GM12878 (cell line): ENCODE measurements at regions not wholly inside any gene's neighbourhood (a gene's known extent, or its start where the extent isn't known, plus 50 kb on each side); places are given as distances from the start of the nearest gene placed in this dataset.

ENCODE experiments used
- ATAC-seq: fragments of 200-7000 bp; cut with Tn5 transposase; 3 replicates; pipeline ENCODE4 v1.9.1; 2020; ENCODE audit warnings: mild to moderate bottlenecking, moderate library complexity
- BruUV-seq: library from RNA; stranded (reverse); fragments of 400-500 nt; replicated peaks from 2 replicates; lab custom pipeline; 2021; lab: Mats Ljungman, UMichigan
- CTCF ChIA-PET: fragments of 300-600 bp; sonication (Branson Sonifier 250); formaldehyde crosslinking; extraction: SDS; loops from one replicate; lab custom pipeline; 2021; ENCODE audit warnings: inconsistent platforms; lab: Yijun Ruan, JAX
- POLR2A ChIA-PET: fragments of 350-600 bp; formaldehyde crosslinking; extraction: SDS; loops from one replicate; lab custom pipeline; 2021; ENCODE audit warnings: inconsistent platforms; lab: Charles Lee
- RAD21 ChIA-PET: fragments of 300-600 bp; sonication (Branson Sonifier 250); formaldehyde crosslinking; loops from one replicate; lab custom pipeline; 2023; ENCODE audit warnings: antibody characterized with exemption; ENCODE audit not compliant: unreplicated experiment; lab: Charles Lee
- SMC1A ChIA-PET: fragments of 300-600 bp; sonication (Branson Sonifier 250); formaldehyde crosslinking; loops from one replicate; lab custom pipeline; 2023; ENCODE audit not compliant: unreplicated experiment, uncharacterized antibody; lab: Charles Lee
- DNase-seq: peaks from one replicate; pipeline ENCODE4 v3.0.0-alpha.2; 2011; ENCODE audit warnings: low read depth, low spot score
- FAIRE-seq: peaks from 3 replicates; lab custom pipeline; 2011; peaks lifted over from hg19 to GRCh38; lab: Jason Lieb, UNC
- H2AFZ ChIP-seq: 2 replicates; pipeline ENCODE4 v1.6.0; 2011; ENCODE audit warnings: low read depth, low read length, control low read depth; ENCODE audit not compliant: control insufficient read depth
- H3K27ac ChIP-seq: 2 replicates; pipeline ENCODE4 v1.5.1; 2011; ENCODE audit warnings: control low read depth; ENCODE audit not compliant: control insufficient read depth, insufficient read depth
- H3K27me3 ChIP-seq, 2 experiments: replicated peaks in 1 of 2; 2 replicates each; pipeline versions ENCODE4 v1.6.0 to v1.6.1; 2011; ENCODE audit warnings: low read length in 1 of 2; ENCODE audit not compliant: control insufficient read depth in 2 of 2, insufficient read depth in 2 of 2
- H3K36me3 ChIP-seq, 2 experiments: 2 replicates each; pipeline ENCODE4 v1.5.1; 2011; ENCODE audit warnings: low read length in 1 of 2; ENCODE audit not compliant: control insufficient read depth in 2 of 2, insufficient read depth in 2 of 2
- H3K4me1 ChIP-seq: 2 replicates; pipeline ENCODE4 v1.6.1; 2011; ENCODE audit warnings: mild to moderate bottlenecking, low read length, moderate library complexity, mixed read lengths; ENCODE audit not compliant: control insufficient read depth, insufficient read depth
- H3K4me2 ChIP-seq: 2 replicates; pipeline ENCODE4 v1.6.0; 2011; ENCODE audit warnings: control low read depth; ENCODE audit not compliant: control insufficient read depth, insufficient read depth
- H3K4me3 ChIP-seq: fragments of 200-600 bp; sonication (generic); 2 replicates; pipeline ENCODE4 v1.5.1; 2016
- H3K79me2 ChIP-seq: 2 replicates; pipeline ENCODE4 v1.6.0; 2011; ENCODE audit warnings: low read length; ENCODE audit not compliant: control insufficient read depth, insufficient read depth
- H3K9ac ChIP-seq: 2 replicates; pipeline ENCODE4 v1.8.0; 2011; ENCODE audit warnings: low read length, control low read depth, mixed read lengths; ENCODE audit not compliant: control insufficient read depth, insufficient read depth
- H3K9me3 ChIP-seq: replicated peaks from 3 replicates; pipeline ENCODE4 v1.5.1; 2011; ENCODE audit warnings: mild to moderate bottlenecking, low read length; ENCODE audit not compliant: control insufficient read depth, insufficient read depth
- H4K20me1 ChIP-seq: 2 replicates; pipeline ENCODE4 v1.6.0; 2011; ENCODE audit not compliant: control insufficient read depth, insufficient read depth
- BRCA1 ChIP-seq: IDR thresholded peaks from 2 replicates; pipeline ENCODE4 v1.6.1; 2011; ENCODE audit warnings: low read depth, low read length, improper control_type of control experiment
- CHD1 ChIP-seq: IDR thresholded peaks from 2 replicates; pipeline ENCODE4 v1.6.1; 2012; ENCODE audit warnings: low read depth, low read length, improper control_type of control experiment
- HDAC6 ChIP-seq: fragments of 200-600 bp; sonication (generic); IDR thresholded peaks from one replicate; pipeline ENCODE4 v1.8.0; 2017; ENCODE audit warnings: antibody characterized with exemption; ENCODE audit not compliant: unreplicated experiment
- IRF3 ChIP-seq: fragments of 450-650 bp; IDR thresholded peaks from 2 replicates; pipeline ENCODE4 v1.6.1; 2014; ENCODE audit warnings: mild to moderate bottlenecking
- JUNB ChIP-seq: IDR thresholded peaks from 2 replicates; pipeline ENCODE4 v1.6.1; 2016; ENCODE audit warnings: antibody characterized with exemption, mild to moderate bottlenecking
- MLLT1 ChIP-seq: fragments of 450-650 bp; IDR thresholded peaks from 2 replicates; pipeline ENCODE4 v1.6.1; 2016; ENCODE audit warnings: mild to moderate bottlenecking
- NFIC ChIP-seq: IDR thresholded peaks from 2 replicates; pipeline ENCODE4 v1.6.1; 2012; ENCODE audit warnings: low read depth, mild to moderate bottlenecking, inconsistent platforms, low read length, moderate library complexity
- PAX5 ChIP-seq: IDR thresholded peaks from 2 replicates; pipeline ENCODE4 v1.6.1; 2011; ENCODE audit warnings: low read depth, low read length, borderline replicate concordance
- RCOR1 ChIP-seq: conservative IDR thresholded peaks from 2 replicates; pipeline ENCODE4 v1.6.1; 2012; ENCODE audit warnings: low read depth, low read length, improper control_type of control experiment
- SPI1 ChIP-seq: IDR thresholded peaks from 2 replicates; pipeline ENCODE4 v1.6.1; 2011; ENCODE audit warnings: low read depth, mild to moderate bottlenecking, low read length, moderate library complexity, borderline replicate concordance; ENCODE audit not compliant: insufficient read depth
- SREBF1 ChIP-seq: IDR thresholded peaks from 2 replicates; pipeline ENCODE4 v1.6.1; 2012; ENCODE audit warnings: mild to moderate bottlenecking, low read length
- TCF7 ChIP-seq: IDR thresholded peaks from 2 replicates; pipeline ENCODE4 v1.6.1; 2014; ENCODE audit warnings: antibody characterized with exemption, borderline replicate concordance
- ZBTB11 ChIP-seq: fragments of 450-650 bp; formaldehyde crosslinking; IDR thresholded peaks from 2 replicates; pipeline ENCODE4 v1.5.0; 2022; ENCODE audit warnings: mild to moderate bottlenecking, missing genetic modification characterization
- ZNF207 ChIP-seq: fragments of 450-650 bp; IDR thresholded peaks from 2 replicates; pipeline ENCODE4 v1.6.1; 2014; ENCODE audit warnings: antibody characterized with exemption, mild to moderate bottlenecking, borderline replicate concordance
- ZNF592 ChIP-seq: fragments of 450-650 bp; IDR thresholded peaks from 2 replicates; pipeline ENCODE4 v1.6.1; 2017; ENCODE audit warnings: mild to moderate bottlenecking, moderate library complexity
- ZSCAN29 ChIP-seq: fragments of 450-650 bp; IDR thresholded peaks from 2 replicates; pipeline ENCODE4 v1.6.1; 2017; ENCODE audit warnings: mild to moderate bottlenecking, moderate library complexity
- WGBS: methylation state at CpG from one replicate; pipeline ENCODE4 v1.1.6; 2016; ENCODE audit warnings: low lambda C conversion rate; ENCODE audit not compliant: insufficient replicate concordance, insufficient coverage; ENCODE audit errors: missing lambda C conversion rate; 5-methylcytosine and 5-hydroxymethylcytosine counted together
- in situ Hi-C: fragments of 300-500 bp; cut with MboI; formaldehyde crosslinking; loops from 9 replicates; pipeline ENCODE4 v1.14.3; 2018; ENCODE audit warnings: mixed read lengths
- intact Hi-C: fragments of 100-400 bp; cut with micrococcal nuclease; formaldehyde crosslinking; loops from one replicate; pipeline ENCODE4 v1.14.2; 2022; ENCODE audit not compliant: unreplicated experiment

GRCh38 chr15:87572381-87572910, 684.1 kb downstream of the NTRK3 start:
- Histone ChIP-seq H2AFZ (no peak overlapping the region), H3K27me3 (no peaks in the 10 kb centered on the region), H3K9ac (no peak overlapping the region), H3K4me1 (no peaks in the 10 kb centered on the region), H4K20me1 (no peaks in the 10 kb centered on the region), H3K9me3 (no peaks in the 10 kb centered on the region), H3K4me2 (no peak overlapping the region), H3K27ac (no peak overlapping the region), H3K4me3 (no peak overlapping the region), H3K36me3 (no peaks in the 10 kb centered on the region), H3K79me2 (no peaks in the 10 kb centered on the region)
- CTCF ChIA-PET: no interaction called here
- BruUV-seq: no TSS peak
- SMC1A ChIA-PET: no interaction called here
- ATAC-seq: no peak
- 8% methylated on average over 8 of the region's 8 CpGs for WGBS
- RAD21 ChIA-PET: no interaction called here
- FAIRE-seq: no peak
- no peak for DNase-seq
- intact Hi-C loops: no loop called here
- TF ChIP-seq NFIC: no peak
- no peak for TF ChIP-seq SREBF1
- no peak for TF ChIP-seq CHD1
- no peak for TF ChIP-seq ZNF207
- TF ChIP-seq BRCA1: no peak
- no peak for TF ChIP-seq ZBTB11 (CRISPR knock-in tag)
- TF ChIP-seq IRF3: no peak
- no peak for TF ChIP-seq MLLT1
- no peak for TF ChIP-seq SPI1
- TF ChIP-seq HDAC6: no peak
- TF ChIP-seq TCF7: no peak
- TF ChIP-seq PAX5: no peak
- no peak for TF ChIP-seq RCOR1
- no peak for TF ChIP-seq JUNB
- no peak for TF ChIP-seq ZNF592
- no peak for TF ChIP-seq ZSCAN29
- POLR2A ChIA-PET: no interaction called here
- in situ Hi-C loops: no loop called here
